Mesodermal cell (in vitro differentiated cells): ENCODE measurements at regions not wholly inside any gene's neighbourhood (a gene's known extent, or its start where the extent isn't known, plus 50 kb on each side); places are given as distances from the start of the nearest gene placed in this dataset.
"Not testable (repeated sequence)": the region's sequence is repeated elsewhere in the genome, so short reads cannot be mapped to it uniquely, and the experiment has no call there.

Experiments
- H3K27ac ChIP-seq: 2 replicates; pipeline ENCODE4 v1.7.0; 2013; ENCODE audit warnings: mild to moderate bottlenecking, low read depth, low read length, moderate library complexity; ENCODE audit not compliant: severe bottlenecking
- H3K36me3 ChIP-seq: 2 replicates; pipeline ENCODE4 v1.7.1; 2013; ENCODE audit warnings: mild to moderate bottlenecking, low read length, moderate library complexity; ENCODE audit not compliant: control insufficient read depth, insufficient read depth
- H3K4me1 ChIP-seq: one replicate; pipeline ENCODE4 v1.7.1; 2013; ENCODE audit warnings: mild to moderate bottlenecking, low read length; ENCODE audit not compliant: insufficient read depth, control insufficient read depth, poor library complexity, severe bottlenecking
- H3K4me3 ChIP-seq: 2 replicates; pipeline ENCODE4 v1.7.0; 2013; ENCODE audit warnings: low read length, control low read depth, mild to moderate bottlenecking; ENCODE audit not compliant: insufficient read depth, poor library complexity, severe bottlenecking; ENCODE audit errors: extremely low read depth
- H3K9me3 ChIP-seq: 2 replicates; pipeline ENCODE4 v1.7.1; 2013; ENCODE audit warnings: mild to moderate bottlenecking, low read length, moderate library complexity; ENCODE audit not compliant: control insufficient read depth
- WGBS, 2 experiments: methylation state at CpG; one replicate each; pipeline ENCODE4 v1.1.5; 2013; ENCODE audit warnings: missing lambda C conversion rate in 2 of 2; ENCODE audit not compliant: insufficient coverage in 2 of 2; 5-methylcytosine and 5-hydroxymethylcytosine counted together

- Histone ChIP-seq H3K36me3 (no peaks in the 10 kb centered on the region), H3K4me3 (no peak overlapping the region), H3K27ac (no peak overlapping the region), H3K9me3 (no peaks in the 10 kb centered on the region), H3K4me1 (no peaks in the 10 kb centered on the region)
- WGBS, 2 experiments = 88 to 94% methylated on average over 2 of the region's 2 CpGs
Measured at GRCh38 chr16:26708428-26708827, 358.3 kb upstream of the C16orf82 start.

- no peaks in the 10 kb centered on the region for H3K36me3 ChIP-seq
- no peak overlapping the region for H3K27ac ChIP-seq
- no peaks in the 10 kb centered on the region for H3K4me1 ChIP-seq
- 74 to 90% methylated on average over 2 to 6 of the region's 6 CpGs for WGBS, 2 experiments
- H3K4me3 ChIP-seq = no peak overlapping the region
- no peaks in the 10 kb centered on the region for H3K9me3 ChIP-seq
Measured at GRCh38 chr16:26709175-26709574, 357.6 kb upstream of the C16orf82 start.

- H3K4me3 ChIP-seq = no peak overlapping the region
- no peaks in the 10 kb centered on the region for H3K4me1 ChIP-seq
Measured at GRCh38 chr16:26709754-26710153, 357.0 kb upstream of the C16orf82 start.

GRCh38 chr16:26710450-26710849, 356.3 kb upstream of the C16orf82 start:
- 60 to 83% methylated on average over 1 of the region's 4 CpGs for WGBS, 2 experiments
- H3K4me3 ChIP-seq = no peak overlapping the region
- no peak overlapping the region for H3K27ac ChIP-seq
- H3K9me3 ChIP-seq = no peaks in the 10 kb centered on the region
- no peaks in the 10 kb centered on the region for H3K4me1 ChIP-seq
- no peaks in the 10 kb centered on the region for H3K36me3 ChIP-seq

More at GRCh38 chr16:26709754-26710153, 357.0 kb upstream of the C16orf82 start:
- Histone ChIP-seq H3K36me3 (no peaks in the 10 kb centered on the region), H3K27ac (no peak overlapping the region), H3K9me3 (no peaks in the 10 kb centered on the region)
- WGBS, 2 experiments = 84 to 92% methylated on average over 1 to 2 of the region's 2 CpGs

GRCh38 chr16:26712876-26713275, 353.9 kb upstream of the C16orf82 start:
- 95% methylated on average over 3 to 4 of the region's 6 CpGs for WGBS, 2 experiments

GRCh38 chr16:26715969-26716368, 350.8 kb upstream of the C16orf82 start:
- Histone ChIP-seq H3K27ac (no peak overlapping the region), H3K4me1 (no peaks in the 10 kb centered on the region), H3K9me3 (no peaks in the 10 kb centered on the region), H3K4me3 (no peak overlapping the region), H3K36me3 (no peaks in the 10 kb centered on the region)
- no CpG with 5 or more reads among the region's 1 CpG for WGBS, 2 experiments

More at GRCh38 chr16:26712876-26713275, 353.9 kb upstream of the C16orf82 start:
- H3K4me1 ChIP-seq = no peaks in the 10 kb centered on the region
- no peak overlapping the region for H3K4me3 ChIP-seq
- no peaks in the 10 kb centered on the region for H3K36me3 ChIP-seq
- H3K9me3 ChIP-seq = no peaks in the 10 kb centered on the region
- no peak overlapping the region for H3K27ac ChIP-seq

- no peak overlapping the region for H3K4me3 ChIP-seq
- H3K27ac ChIP-seq = no peak overlapping the region
- WGBS, 2 experiments = 80 to 87% methylated on average over 3 to 5 of the region's 5 CpGs
Measured at GRCh38 chr16:26717826-26718225, 348.9 kb upstream of the C16orf82 start.

GRCh38 chr16:26721290-26721689, 345.4 kb upstream of the C16orf82 start:
- no peaks in the 10 kb centered on the region for H3K9me3 ChIP-seq
- no peaks in the 10 kb centered on the region for H3K36me3 ChIP-seq
- WGBS, 2 experiments = 80 to 100% methylated on average over 2 to 4 of the region's 6 CpGs
- no peak overlapping the region for H3K4me3 ChIP-seq
- no peaks in the 10 kb centered on the region for H3K4me1 ChIP-seq
- H3K27ac ChIP-seq = no peak overlapping the region

More at GRCh38 chr16:26717826-26718225, 348.9 kb upstream of the C16orf82 start:
- no peaks in the 10 kb centered on the region for H3K4me1 ChIP-seq
- H3K36me3 ChIP-seq = no peaks in the 10 kb centered on the region
- no peaks in the 10 kb centered on the region for H3K9me3 ChIP-seq

GRCh38 chr16:26721957-26722356, 344.8 kb upstream of the C16orf82 start:
- not testable (repeated sequence) for H3K4me3 ChIP-seq, H3K36me3 ChIP-seq, H3K27ac ChIP-seq, H3K4me1 ChIP-seq, H3K9me3 ChIP-seq
- WGBS, 2 experiments = 82 to 100% methylated on average over 1 of the region's 3 CpGs

GRCh38 chr16:26724189-26724588, 342.5 kb upstream of the C16orf82 start:
- WGBS, 2 experiments = 80 to 89% methylated on average over 2 to 5 of the region's 8 CpGs
- H3K27ac ChIP-seq = no peak overlapping the region
- H3K4me3 ChIP-seq = no peak overlapping the region
- H3K4me1 ChIP-seq = no peaks in the 10 kb centered on the region
- H3K36me3 ChIP-seq = no peaks in the 10 kb centered on the region
- no peaks in the 10 kb centered on the region for H3K9me3 ChIP-seq

GRCh38 chr16:26727848-26728247, 338.9 kb upstream of the C16orf82 start:
- WGBS, 2 experiments = 72 to 78% methylated on average over 7 to 8 of the region's 9 CpGs
- Histone ChIP-seq H3K4me3 (no peak overlapping the region), H3K9me3 (no peaks in the 10 kb centered on the region), H3K27ac (no peak overlapping the region), H3K36me3 (no peaks in the 10 kb centered on the region), H3K4me1 (no peaks in the 10 kb centered on the region)
